ENCODE measurements at regions not wholly inside any gene's neighbourhood (a gene's known extent, or its start where the extent isn't known, plus 50 kb on each side); places are given as distances from the start of the nearest gene placed in this dataset.

DNA sequence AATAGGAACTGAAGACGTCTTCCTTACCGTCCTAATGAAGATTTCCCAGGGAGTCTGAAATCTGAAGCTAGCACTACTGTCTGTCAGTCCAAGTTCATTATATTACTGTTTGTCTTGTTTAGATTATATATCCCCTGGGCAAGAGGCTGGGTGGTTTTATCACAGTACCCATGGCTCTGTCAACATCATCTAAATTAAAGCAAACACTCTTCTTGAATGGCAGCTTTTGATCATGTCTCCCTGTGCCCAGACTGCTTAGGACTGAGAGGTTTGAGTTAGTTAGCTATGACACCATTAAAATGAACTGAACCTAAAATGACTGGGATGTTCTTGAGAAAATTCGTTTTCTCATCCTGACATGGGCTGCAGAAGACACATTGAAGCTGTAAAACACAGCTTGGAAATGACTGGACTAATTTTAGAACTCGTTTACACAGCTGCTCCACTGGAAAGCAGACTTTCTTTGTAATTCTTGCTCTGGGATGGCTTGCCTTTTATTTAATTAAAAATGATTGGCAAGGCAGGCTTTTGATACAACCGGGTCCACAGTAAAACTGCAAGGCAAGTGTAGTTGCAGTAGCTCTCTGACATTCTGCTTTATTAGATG lies 243.5 kb downstream of the MFSD1 start:
- TF ChIP-seq, protein P1, sequence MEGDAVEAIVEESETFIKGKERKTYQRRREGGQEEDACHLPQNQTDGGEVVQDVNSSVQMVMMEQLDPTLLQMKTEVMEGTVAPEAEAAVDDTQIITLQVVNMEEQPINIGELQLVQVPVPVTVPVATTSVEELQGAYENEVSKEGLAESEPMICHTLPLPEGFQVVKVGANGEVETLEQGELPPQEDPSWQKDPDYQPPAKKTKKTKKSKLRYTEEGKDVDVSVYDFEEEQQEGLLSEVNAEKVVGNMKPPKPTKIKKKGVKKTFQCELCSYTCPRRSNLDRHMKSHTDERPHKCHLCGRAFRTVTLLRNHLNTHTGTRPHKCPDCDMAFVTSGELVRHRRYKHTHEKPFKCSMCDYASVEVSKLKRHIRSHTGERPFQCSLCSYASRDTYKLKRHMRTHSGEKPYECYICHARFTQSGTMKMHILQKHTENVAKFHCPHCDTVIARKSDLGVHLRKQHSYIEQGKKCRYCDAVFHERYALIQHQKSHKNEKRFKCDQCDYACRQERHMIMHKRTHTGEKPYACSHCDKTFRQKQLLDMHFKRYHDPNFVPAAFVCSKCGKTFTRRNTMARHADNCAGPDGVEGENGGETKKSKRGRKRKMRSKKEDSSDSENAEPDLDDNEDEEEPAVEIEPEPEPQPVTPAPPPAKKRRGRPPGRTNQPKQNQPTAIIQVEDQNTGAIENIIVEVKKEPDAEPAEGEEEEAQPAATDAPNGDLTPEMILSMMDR (IDR thresholded peaks at IDR 0.05): no peak
- no peak for TF ChIP-seq POLR2A (IDR thresholded peaks at IDR 0.05)
- TF ChIP-seq EP300 (IDR thresholded peaks at IDR 0.05; ENCODE audit: low read depth): no peak
